RKO (cell line): ENCODE measurements at regions not wholly inside any gene's neighbourhood (a gene's known extent, or its start where the extent isn't known, plus 50 kb on each side); places are given as distances from the start of the nearest gene placed in this dataset.
A peak's percentile ranks its signal among the peaks of the same experiment; 100 is the strongest.

Source experiments
- DNase-seq: peaks from one replicate; pipeline ENCODE4 v3.0.0-alpha.2; 2016; ENCODE audit warnings: low spot score

DNA sequence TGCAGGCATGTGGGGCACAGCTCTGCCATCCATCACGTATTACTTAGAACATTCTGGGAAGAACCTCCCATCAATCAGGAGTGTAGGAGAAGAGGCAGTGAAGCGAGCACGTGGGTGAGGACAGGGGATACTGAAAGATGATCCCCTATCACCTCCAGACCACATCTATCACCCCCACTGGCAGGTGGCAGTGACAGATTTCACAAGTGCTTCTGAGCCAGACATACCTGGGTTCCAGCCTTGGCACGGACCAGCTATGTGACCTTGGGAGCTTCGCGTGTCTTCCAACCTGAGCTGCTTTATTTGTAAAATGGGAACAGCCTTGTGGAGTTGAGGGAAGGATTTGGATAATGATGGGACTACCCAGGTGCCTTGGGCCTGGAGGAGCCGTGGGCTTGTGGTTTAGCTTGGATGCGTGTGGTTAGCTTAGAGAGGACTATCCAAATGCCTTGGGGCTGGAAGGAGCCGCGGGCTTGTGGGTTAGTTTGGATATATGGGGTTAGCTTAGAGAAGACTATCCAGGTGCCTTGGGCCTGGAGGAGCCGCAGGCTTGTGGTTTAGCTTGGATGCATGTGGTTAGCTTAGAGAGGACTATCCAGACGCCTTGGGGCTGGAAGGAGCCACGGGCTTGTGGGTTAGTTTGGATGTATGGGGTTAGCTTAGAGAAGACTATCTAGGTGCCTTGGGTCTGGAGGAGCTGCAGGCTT is 206.4 kb downstream of the ENGASE start:
- DNase-seq, result no peak

GRCh38 chr17:79280010-79280409 is 205.4 kb downstream of the ENGASE start:
- DNase-seq, result no peak

DNA sequence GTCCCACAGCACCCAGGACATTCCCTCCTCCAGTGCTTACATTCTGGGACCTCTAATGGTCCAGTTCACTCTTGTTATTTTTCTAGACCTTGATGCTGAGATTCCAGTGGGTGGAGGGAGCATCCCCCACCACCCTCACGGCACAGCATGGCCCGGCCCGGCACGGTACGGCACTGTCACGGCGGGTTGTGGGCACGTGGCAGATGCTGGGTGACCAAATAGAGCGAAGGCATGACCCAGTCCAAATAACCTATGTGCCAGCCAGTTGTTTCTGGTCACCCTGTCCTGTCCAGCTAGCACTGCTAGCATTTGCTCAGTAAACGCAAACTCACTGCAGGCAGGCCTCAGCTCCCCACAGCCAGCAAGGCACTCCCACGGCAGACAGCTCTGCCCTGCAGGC is 204.7 kb downstream of the ENGASE start:
- DNase-seq, result no peak

DNA sequence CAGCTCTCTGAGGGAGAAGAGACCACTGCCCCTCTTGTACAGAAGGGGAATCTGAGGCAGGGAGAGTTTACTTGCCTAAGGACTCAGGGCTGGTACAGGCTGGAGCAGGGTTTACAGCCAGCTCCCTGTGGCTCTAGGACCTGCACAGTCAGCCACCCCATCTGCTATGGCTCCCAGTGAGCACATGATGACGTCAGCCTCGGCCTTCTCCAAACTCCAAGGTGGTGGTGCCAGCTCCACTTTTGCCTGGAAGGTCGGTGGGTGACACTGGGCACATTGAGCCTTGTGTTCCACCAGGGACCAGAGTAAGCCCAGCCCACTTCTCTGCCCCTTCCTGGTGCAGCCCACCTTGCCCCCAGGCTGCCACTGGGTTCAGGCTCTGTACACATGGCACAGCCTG is 202.2 kb downstream of the ENGASE start:
- peak; percentile 34 for DNase-seq

DNA sequence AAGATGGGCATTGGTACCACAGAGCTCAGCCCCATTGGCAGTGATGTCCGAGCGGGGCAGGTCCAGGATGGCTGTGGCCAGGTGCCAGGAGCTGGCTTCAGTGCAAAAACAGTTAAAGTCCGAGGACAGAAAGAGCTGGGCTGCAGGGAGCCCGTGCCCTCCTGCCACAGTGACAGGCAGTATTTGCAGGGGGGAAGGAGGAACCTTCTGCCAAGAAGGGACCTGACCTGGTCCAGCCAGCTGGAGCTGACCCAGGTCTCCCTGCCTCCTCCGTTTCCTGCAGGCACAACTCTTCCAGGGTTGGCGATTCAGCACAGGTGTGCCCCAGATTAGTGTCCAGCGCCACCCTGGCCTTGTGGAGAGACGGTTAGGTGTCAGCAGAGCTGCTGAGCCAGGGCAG is 199.0 kb downstream of the ENGASE start:
- DNase-seq, result no peak

- DNase-seq, result peak; percentile 44
Observed at GRCh38 chr17:79272666-79273219, 198.1 kb downstream of the ENGASE start.

DNA sequence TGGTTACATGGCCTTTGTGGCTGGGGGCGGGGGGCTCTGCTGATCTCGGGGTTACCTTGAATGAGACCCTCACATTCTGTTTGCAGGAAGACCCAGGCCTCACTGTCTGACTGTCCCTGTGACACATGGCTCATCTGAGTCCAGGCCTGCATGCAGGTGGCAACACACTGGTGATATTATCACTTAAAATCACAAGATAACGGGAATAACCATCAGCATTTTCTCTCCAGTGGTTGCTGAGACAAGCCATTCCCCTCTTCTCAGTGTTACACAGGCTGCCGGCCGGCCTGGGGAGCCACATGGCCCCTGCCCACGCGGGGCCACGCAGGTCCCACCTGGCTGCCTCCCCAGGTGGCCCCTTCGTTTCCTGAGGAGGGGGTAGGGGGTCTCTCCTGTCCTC is 197.6 kb downstream of the ENGASE start:
- no peak for DNase-seq

DNA sequence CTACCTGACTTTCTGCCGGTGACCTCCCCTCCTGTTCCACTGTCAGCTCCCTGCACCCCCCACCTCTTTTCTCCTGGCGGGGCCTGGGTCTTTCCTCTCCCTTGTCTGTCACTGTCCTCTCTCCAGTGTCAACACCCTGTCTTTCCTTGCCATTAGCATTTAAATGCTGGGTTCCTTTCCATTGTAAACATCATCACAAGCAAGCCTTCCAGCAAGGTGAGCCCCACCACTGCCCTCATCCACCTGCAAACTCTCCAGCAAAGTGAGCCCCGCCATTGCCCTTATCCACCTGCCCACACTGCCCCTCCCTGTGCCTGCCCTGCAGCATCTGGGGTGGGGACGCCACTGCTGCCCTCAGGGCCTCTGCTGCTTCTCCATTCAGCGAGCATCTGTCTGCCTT is 195.0 kb downstream of the ENGASE start:
- no peak for DNase-seq

GRCh38 chr17:79263191-79263590 is 188.6 kb downstream of the ENGASE start:
- no peak for DNase-seq

GRCh38 chr17:79262624-79263023 is 188.0 kb downstream of the ENGASE start:
- no peak for DNase-seq

DNA sequence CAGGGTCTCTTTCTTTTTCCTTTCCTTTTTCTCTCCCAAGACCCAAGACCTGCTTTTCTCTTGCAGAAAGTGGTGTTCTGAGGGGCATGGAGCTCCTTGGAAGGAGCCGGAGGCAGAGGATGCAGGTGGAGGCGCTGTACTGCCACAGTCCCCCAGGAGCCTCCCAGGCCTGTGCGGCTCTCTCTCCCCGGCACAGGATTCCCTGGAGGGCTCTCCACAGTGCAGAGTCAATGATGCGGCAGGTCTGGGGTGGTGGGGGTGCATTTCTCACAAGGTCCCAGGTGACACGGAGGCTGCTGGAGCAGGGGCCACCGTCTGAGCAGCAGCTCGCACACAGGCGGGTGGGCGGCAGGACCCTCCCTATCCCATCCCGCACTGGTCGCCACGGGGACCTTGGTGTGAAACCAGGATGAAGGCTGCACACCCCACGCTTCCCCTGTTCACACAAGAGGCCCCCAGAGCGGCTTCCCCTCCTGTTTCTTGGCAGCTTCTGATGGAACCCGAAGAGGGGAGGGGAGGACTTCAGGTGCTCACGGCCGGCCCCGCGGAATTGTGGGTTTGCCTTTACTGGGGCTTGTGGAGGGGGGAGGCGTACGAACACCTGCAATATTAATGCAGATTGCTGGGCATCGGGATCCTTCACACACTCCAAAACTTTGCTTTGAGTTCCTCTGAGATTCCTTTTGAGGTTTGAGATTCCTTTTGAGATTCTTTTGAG is 186.9 kb downstream of the ENGASE start:
- no peak for DNase-seq

DNA sequence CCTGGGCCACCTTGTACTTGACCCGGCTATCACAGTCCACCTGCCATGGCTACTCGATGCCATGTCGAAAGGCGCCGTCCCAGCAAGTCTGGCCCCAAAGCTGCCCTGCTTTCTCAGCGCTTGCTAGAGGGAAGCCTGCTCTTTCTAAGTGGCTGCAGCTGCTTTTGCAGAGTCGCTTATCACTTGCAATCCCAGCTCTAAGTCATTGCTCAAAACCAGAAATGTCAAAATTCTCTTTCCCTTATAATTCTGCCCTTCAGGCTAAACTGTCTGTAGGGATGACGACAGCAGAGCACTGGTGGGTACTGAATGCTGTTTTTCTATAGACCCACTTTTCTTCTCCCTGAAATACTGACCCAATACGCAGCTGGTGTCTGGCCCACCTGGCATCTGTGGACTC is 184.2 kb downstream of the ENGASE start:
- no peak for DNase-seq

- no peak for DNase-seq
Observed at GRCh38 chr17:79258041-79258440, 183.4 kb downstream of the ENGASE start.

- no peak for DNase-seq
Observed at GRCh38 chr17:79255926-79256585, 181.4 kb downstream of the ENGASE start.

DNA sequence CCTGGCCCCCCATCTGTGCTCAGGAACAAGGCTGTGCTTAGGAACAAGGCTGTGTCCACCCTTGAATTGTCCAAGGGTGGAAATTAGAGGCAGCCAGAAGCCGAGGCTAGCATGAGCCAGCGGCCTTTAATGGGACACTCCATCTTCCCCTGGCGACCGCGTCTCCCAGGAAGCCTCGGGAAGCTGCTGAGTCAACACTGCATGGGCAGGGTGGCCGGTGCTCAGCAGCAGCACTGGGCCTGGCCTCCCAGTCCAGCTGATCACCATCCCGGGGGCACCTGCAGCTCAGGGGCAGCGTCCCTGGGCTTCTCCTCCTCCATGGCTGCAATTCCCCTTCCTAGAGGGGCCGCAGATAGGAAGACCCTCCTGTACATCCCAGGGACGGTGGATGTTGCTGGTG is 180.8 kb downstream of the ENGASE start:
- DNase-seq, result no peak

- no peak for DNase-seq
Observed at GRCh38 chr17:79255046-79255445, 180.4 kb downstream of the ENGASE start.

GRCh38 chr17:79252886-79253285 is 178.3 kb downstream of the ENGASE start:
- no peak for DNase-seq

DNA sequence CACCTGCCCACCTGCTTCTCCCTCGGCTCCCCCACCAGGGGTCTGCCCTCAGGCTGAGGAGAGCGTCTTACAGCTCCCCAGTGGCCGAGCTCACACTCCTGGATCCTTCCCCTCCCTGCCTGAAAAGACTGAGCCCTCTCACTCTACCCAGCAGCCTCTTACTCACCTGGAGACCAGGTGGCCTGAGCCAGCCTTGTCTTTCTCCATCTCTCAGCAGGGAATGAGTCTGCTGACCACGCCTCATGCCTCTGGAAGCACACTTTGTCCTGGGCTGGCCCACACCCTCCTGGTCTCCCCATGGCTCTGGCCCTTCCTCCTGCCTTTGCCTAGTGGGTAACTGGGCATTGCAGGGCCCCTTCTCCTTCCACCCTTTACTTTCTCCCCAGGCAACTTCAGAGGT is 177.2 kb downstream of the ENGASE start:
- DNase-seq, result no peak

DNA sequence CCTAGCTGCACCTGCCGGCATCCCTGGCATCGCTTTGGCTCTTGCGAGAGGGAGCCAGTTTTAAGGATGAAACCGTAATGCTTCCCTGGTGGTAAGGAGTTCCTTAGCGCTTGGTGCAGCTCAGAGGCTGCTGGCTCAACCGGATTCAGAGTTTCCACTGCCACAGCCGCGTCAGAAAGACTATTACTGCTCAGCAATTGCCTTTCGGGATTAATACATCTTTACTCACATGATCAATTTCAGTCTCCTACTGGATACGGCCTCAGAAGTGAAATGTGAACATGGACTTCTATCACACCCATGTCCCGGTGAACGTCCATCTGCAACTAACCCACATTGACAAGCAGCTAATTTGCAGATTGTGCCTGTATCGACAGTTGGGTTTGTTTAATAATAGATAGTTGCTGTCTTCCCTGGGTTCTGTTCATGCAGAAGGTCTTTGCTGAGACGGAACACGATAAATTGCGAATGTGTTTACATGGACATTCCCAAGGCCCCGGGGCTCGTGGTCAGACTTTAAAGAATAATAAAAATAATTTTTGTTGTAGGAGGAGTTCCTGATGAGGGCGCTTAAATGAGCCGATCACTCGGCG is 175.4 kb downstream of the ENGASE start:
- DNase-seq, result no peak

GRCh38 chr17:79248843-79249493 is 174.3 kb downstream of the ENGASE start:
- DNase-seq, result no peak

GRCh38 chr17:79246225-79247190 is 171.9 kb downstream of the ENGASE start:
- DNase-seq, result no peak
